ENCODE measurements at regions not wholly inside any gene's neighbourhood (a gene's known extent, or its start where the extent isn't known, plus 50 kb on each side); places are given as distances from the start of the nearest gene placed in this dataset.
A peak's percentile ranks its signal among the peaks of the same experiment; 100 is the strongest.

DNA sequence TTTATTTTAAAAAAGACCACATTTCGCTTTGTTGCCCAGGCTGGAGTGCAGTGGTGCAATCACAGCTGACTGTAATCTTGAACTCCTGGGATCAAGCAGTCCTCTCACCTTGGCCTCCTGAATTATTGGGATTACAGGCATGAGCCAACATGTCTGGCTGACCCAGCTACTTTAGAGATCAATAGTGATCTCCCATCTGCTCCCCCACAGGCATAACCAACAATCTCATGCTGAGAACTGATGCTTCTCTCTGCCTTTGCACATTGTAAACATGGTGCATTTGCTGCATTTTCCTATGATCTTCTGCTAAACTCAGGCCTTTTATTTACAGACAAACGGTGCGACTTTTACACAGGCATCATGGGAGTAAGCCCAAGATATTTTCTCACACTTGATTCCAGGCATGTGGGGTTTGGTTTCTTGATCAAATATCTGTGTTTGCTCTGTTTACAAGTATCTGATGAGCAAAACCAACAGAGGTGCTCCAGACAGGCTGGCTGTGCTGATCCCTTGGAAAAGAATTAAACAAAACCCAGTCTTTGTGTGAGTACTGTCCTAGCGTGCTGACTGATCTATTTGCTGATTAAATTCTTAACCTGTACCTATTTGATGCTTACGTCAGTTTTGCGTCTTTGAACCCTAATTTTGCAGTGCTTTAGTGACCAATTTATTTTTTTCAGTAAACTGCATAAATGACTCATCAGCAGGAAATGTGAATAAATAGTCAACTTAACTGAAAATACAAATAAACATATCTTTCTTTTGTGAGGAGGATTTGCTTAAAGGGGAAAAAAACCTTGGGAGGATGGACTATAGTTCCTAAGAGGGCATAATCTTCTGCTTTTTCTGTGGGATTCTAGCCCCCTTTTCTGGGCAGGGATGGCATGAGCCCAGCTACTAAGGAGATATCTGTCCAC, 191.7 kb upstream of the NR3C1 start (continued):
- TF ChIP-seq STAT6 (CRISPR knock-in tag; IDR thresholded peaks at IDR 0.05; ENCODE audit: borderline replicate concordance), result no peak
- no peak for TF ChIP-seq ZNF136 (CRISPR knock-in tag; IDR thresholded peaks at IDR 0.05; ENCODE audit: low read depth)
- TF ChIP-seq ZNF34 (CRISPR knock-in tag; IDR thresholded peaks at IDR 0.05; ENCODE audit: borderline replicate concordance), result no peak
- no peak for TF ChIP-seq POLR2A (IDR thresholded peaks at IDR 0.05; ENCODE audit: insufficient read depth in 1 of 2, low read depth in 2 of 2, low read length in 2 of 2)
- TF ChIP-seq ZNF674 (CRISPR knock-in tag; IDR thresholded peaks at IDR 0.05; ENCODE audit: low read depth), result no peak
- TF ChIP-seq ZFAT (CRISPR knock-in tag; conservative IDR thresholded peaks at IDR 0.05), result no peak
- TF ChIP-seq TBX3 (IDR thresholded peaks at IDR 0.05; ENCODE audit: borderline replicate concordance), result peak; percentile 87
- no peak for TF ChIP-seq ZBTB38 (CRISPR knock-in tag; IDR thresholded peaks at IDR 0.05)
- TF ChIP-seq ZNF317 (CRISPR knock-in tag; IDR thresholded peaks at IDR 0.05), result peak; percentile 79
- 0 out of 2 replicates have a peak, but pooled peaks have one; percentile 60 for TF ChIP-seq GFI1 (CRISPR knock-in tag; IDR thresholded peaks at IDR 0.05; ENCODE audit: borderline replicate concordance)
- no peak for TF ChIP-seq ZNF367 (CRISPR knock-in tag; IDR thresholded peaks at IDR 0.05; ENCODE audit: borderline replicate concordance)
- TF ChIP-seq ZNF770 (CRISPR knock-in tag; IDR thresholded peaks at IDR 0.05), result peak; percentile 80
- no peak for TF ChIP-seq ZFY (CRISPR knock-in tag; IDR thresholded peaks at IDR 0.05)
- no peak for TF ChIP-seq ZNF326 (CRISPR knock-in tag; IDR thresholded peaks at IDR 0.05; ENCODE audit: borderline replicate concordance)
- TF ChIP-seq, protein P1, sequence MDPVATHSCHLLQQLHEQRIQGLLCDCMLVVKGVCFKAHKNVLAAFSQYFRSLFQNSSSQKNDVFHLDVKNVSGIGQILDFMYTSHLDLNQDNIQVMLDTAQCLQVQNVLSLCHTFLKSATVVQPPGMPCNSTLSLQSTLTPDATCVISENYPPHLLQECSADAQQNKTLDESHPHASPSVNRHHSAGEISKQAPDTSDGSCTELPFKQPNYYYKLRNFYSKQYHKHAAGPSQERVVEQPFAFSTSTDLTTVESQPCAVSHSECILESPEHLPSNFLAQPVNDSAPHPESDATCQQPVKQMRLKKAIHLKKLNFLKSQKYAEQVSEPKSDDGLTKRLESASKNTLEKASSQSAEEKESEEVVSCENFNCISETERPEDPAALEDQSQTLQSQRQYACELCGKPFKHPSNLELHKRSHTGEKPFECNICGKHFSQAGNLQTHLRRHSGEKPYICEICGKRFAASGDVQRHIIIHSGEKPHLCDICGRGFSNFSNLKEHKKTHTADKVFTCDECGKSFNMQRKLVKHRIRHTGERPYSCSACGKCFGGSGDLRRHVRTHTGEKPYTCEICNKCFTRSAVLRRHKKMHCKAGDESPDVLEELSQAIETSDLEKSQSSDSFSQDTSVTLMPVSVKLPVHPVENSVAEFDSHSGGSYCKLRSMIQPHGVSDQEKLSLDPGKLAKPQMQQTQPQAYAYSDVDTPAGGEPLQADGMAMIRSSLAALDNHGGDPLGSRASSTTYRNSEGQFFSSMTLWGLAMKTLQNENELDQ (CRISPR knock-in tag; IDR thresholded peaks at IDR 0.05; ENCODE audit: borderline replicate concordance), result no peak
- no peak for TF ChIP-seq PLRG1 (conservative IDR thresholded peaks at IDR 0.05)
- TF ChIP-seq, protein P2, sequence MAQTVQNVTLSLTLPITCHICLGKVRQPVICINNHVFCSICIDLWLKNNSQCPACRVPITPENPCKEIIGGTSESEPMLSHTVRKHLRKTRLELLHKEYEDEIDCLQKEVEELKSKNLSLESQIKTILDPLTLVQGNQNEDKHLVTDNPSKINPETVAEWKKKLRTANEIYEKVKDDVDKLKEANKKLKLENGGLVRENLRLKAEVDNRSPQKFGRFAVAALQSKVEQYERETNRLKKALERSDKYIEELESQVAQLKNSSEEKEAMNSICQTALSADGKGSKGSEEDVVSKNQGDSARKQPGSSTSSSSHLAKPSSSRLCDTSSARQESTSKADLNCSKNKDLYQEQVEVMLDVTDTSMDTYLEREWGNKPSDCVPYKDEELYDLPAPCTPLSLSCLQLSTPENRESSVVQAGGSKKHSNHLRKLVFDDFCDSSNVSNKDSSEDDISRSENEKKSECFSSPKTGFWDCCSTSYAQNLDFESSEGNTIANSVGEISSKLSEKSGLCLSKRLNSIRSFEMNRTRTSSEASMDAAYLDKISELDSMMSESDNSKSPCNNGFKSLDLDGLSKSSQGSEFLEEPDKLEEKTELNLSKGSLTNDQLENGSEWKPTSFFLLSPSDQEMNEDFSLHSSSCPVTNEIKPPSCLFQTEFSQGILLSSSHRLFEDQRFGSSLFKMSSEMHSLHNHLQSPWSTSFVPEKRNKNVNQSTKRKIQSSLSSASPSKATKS (CRISPR knock-in tag; IDR thresholded peaks at IDR 0.05), result no peak
- peak; percentile 63 to 75 for TF ChIP-seq MAFK (conservative IDR thresholded peaks at IDR 0.05 in 1 of 2, IDR thresholded peaks at IDR 0.05 in 1 of 2; ENCODE audit: low read length in 2 of 2)
- peak; percentile 25; the same call in 1 of the 2 replicates for TF ChIP-seq ZZZ3 (CRISPR knock-in tag; IDR thresholded peaks at IDR 0.05; ENCODE audit: borderline replicate concordance)
- no peak for TF ChIP-seq ELF4 (CRISPR knock-in tag; IDR thresholded peaks at IDR 0.05; ENCODE audit: borderline replicate concordance)

Measured in HepG2 (cell line).